ENCODE measurements at regions not wholly inside any gene's neighbourhood (a gene's known extent, or its start where the extent isn't known, plus 50 kb on each side); places are given as distances from the start of the nearest gene placed in this dataset.
"Not testable (repeated sequence)": the region's sequence is repeated elsewhere in the genome, so short reads cannot be mapped to it uniquely, and the experiment has no call there.

DNA sequence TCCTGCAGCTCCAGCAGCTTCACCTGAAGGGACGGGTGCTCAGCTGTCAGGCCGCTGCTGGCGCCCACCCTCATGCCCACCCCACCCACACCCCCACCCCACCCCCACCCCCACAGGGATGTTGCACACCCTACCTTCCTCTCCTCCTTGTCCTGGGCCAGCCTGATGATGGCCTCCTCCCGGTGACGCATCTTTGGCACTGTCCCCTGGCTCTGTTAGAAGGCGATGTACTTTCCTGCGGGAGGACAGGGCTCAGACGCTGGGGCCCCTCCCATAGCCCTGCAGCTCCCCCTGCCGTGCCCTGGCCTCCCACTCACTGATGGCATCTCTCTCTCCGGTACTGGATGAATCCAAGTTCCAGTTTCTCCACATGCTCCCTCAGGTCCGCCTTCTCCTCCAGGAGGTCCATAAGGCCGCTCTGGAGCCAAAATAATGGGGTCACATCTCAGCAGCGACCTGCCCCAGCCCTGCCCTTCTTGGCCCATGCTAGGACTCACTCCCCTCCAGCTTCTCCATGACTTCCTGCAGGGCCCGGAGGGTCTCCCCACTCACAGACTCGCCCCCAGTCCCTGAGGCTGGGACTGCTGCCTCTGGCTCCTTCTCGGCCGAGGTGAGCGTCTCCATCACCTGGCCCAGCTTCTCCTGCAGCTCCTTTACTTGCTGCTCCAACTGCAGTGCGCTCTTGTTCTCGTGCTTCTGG, 55.2 kb downstream of the GOLGA8B start:
- DNase-seq (ENCODE audit: low read depth), result not testable (repeated sequence)

DNA sequence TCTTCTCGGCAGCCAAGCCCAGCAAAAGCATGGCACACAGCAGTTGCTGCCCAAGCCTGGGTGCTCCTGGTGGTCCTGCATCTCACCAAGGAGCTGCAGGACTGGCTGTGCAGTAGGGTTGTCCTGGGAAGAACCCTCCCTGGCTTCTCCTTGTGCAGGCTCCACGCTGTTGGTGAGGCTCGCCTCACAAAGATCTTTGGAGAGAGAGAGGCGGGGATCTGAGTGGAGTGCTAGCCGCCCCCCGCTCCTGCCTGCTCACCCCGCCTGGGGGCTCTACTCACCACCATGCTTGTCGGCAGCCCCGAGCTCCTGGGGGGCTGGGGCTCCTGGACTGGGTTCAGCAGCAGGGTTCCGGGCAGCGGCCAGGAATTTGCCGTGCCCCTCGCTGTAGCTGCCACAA, 55.8 kb downstream of the GOLGA8B start:
- DNase-seq (ENCODE audit: low read depth), result not testable (repeated sequence)

DNA sequence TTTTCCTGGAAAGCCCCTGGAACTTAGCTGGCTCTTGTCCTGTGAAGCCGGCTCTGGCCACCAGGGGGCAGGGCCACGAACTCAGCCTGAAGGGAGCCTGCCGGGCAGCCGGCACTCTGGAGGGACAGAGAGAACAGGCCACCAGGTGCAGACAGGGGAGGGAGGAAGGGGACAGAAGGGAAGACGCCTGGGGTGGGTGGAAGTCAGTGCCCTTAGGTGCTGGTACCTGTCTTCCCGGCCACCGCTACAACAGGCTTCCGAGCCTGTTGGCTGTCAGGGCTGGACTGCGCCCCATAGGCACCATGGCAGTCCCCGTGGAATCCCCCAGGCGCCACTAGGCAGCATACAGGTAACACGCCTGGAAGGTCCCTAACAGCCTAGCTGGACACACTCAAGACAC, 59.6 kb downstream of the GOLGA8B start:
- DNase-seq (ENCODE audit: low read depth), result not testable (repeated sequence)

DNA sequence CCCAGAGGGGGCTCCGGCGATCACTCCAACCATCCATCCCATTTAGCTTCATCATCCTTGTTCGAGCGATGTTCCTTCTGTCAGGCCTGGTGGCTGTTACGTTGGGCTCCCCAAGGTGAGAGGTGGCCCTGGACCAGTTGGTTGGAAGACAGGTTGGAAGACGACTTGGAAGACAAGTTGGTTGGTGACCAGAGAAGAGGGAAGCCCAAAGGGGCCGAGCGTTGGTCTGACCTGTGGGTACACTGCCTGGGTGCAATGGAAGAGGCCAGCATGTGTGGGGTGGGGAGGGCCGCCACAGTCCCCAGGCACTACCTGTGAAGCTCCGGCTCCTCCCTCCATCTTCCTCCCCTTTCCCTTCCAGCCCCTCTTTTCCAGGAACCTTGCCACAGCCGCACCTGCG, 60.9 kb downstream of the GOLGA8B start:
- not testable (repeated sequence) for DNase-seq (ENCODE audit: low read depth)

DNA sequence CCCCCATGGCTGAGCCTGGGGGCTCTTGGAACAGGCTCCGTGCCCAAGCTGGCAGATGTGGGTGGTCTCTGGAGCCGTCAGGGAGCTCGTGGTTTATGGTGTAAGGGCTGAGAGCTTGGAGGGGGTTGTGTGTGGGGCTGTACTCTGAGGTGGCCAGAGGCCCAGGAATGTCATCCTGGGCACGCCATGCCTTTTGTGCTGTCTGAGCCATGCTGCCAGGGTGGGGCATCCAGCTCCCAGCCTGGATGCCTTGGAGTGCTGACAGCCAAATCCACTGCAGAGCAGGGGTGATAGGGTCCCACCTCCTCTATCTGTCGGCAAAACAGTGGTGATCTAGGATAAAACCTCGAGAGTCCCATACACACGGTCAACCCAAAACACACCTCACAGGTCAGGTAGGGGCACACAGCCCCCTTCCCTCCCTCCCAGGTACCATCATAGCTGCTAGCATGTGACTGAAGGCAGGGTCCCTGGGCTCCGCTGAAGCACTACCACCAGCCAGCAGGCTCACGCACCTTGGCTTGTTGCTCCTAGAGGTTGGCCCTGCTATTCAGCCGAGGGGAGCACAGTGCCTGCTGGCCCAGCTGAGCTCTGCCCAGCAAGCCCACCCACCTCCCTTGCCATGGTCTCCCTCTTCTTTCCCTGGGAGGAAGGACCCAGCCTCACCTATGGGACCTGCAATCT, 61.5 kb downstream of the GOLGA8B start:
- not testable (repeated sequence) for DNase-seq (ENCODE audit: low read depth)

DNA sequence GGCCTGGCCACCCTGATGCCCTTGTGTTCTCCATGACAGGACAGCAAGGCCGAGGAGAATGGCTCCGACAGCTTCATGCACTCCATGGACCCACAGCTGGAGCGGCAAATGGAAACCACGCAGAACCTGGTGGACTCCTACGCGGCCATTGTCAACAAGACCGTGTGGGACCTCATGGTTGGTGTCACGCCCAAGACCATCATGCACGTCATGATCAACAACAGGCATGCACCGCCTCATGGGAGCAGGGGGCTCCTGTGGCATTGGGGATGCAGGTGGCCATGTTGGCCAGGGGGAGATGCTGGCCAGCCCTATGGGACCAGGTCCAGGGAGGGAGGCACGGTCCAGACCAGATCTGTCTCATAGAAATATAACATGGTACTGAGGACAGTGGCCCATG, 62.9 kb downstream of the GOLGA8B start:
- DNase-seq (ENCODE audit: low read depth), result no peak

DNA sequence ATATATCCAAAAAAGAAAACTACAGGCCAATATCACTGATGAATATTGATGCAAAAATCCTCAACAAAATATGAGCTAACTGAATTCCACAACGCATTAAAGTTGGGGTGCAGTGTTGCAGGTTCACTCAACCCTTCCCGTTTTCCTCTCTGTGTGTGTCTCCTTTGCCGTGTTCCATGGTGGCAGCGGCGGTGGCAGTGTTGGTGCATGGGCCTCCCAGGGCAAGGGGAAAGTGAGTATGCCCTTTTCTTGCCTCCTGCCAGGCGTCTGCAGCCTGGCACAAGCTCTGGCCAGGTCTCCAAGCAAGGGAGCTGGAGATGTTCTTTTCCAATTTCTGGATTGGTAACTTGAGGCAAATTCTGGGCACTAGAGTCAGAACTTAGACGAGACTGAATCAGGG, 63.4 kb downstream of the GOLGA8B start:
- DNase-seq (ENCODE audit: low read depth), result not testable (repeated sequence)

DNA sequence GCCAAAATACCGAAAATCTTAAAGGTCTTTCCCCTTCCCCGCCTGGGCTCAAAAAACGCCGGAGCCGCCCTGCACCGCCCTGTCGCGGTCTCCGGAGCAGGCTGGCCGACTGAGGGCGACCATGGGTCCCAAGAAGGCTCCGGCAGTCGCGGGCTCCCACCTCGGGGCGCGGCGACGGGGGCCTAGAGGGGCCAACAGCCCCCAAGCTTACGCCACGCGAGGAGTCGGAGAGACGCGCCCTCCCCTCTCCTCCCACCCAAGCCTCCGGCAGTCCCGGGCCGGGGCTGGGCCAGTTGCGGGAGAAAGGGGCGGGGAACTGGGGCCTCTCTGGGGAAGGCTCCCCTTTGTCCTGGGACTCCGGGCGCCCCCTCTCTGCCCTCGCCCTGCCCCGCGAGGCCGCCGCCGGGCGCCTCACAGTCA, 69.2 kb downstream of the GOLGA8B start:
- DNase-seq (ENCODE audit: low read depth), result peak; percentile 7

DNA sequence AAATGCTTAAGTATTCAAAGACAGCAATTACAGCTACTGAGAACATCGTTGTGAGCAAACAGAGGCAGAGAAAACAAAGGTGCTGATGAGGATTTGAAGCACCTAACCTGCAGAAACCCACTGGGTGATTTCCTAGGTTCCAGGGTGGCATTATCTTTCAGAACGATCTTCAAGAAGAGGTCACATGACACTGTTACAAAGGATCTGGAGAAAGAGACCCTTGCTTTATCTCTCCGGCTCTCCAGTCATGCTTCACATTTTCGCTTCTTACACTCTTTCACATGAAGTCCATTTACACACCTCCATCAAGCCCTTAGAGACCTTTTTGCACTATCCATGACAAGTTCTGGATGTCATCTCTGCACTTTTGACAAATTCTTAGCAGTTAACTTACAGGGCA, 70.8 kb downstream of the GOLGA8B start:
- DNase-seq (ENCODE audit: low read depth), result no peak

DNA sequence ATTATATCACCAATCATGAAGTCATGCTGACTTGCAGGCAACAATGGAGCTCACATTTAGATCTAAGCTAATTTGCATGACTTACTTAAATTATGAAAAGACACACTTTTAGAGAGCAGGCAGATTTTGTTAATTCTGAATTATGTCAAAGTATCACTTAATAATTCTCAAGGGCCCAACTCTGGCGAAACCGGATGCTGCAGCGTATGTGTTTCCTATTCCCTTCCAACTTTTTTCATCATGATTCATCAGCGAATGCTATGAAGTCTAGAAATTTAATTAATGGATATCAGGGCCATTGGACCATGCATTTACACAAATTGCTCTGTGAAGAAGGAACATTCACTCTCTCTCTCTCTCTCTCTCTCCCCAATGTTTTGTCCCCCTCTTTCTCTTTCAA, 63.5 kb upstream of the GOLGA8A start:
- DNase-seq (ENCODE audit: low read depth), result no peak

DNA sequence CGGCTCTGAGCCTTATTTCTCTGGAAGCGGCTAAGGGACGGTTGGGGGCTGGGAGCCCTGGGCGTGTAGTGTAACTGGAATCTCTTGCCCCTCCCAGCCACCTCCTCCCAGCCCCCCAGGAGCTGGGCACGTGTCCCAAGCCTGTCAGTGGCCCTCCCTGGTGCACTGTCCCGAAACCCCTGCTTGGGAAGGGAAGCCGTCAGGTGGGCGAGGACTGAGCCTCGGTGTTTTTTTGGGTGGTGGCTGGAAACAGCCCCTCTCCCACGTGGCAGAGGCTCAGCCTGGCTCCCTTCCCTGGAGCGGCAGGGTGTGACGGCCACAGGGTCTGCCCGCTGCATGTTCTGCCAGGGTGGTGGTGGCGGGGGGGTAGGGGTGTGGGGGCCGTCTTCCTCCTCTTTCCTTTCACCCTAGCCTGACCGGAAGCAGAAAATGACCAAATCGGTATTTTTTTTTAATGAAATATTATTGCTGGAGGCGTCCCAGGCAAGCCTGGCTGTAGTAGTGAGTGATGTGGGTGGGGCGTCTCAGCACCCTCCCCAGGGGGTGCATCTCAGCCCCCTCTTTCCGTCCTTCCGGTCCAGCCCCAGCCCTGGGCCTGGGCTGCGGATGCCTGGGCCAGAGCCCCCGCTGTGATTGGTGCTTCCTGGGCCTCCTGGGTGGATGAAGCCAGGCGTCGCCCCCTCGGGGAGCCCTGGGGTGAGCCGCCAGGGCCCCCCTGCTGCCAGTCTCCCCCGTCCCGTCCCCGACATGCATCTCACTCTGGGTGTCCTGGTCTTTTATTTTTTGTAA, 58.8 kb upstream of the GOLGA8A start:
- no peak for DNase-seq (ENCODE audit: low read depth)

DNA sequence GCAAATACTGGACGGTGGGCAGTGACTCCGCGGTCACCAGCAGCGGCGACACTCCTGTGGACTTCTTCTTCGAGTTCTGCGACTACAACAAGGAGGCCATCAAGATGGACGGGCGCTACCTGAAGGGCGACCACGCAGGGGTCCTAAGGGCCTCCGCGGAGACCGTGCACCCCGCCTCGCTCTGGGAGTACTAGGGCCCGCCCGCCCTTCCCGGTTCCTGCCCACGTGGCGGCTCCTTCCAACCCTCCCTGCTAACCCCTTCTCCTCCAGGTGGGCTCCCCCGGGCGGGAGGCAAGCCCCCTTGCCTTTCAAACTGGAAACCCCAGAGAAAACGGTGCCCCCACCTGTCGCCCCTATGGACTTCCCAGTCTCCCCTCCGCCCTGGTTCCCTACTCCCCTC, 58.1 kb upstream of the GOLGA8A start:
- not testable (repeated sequence) for DNase-seq (ENCODE audit: low read depth)

DNA sequence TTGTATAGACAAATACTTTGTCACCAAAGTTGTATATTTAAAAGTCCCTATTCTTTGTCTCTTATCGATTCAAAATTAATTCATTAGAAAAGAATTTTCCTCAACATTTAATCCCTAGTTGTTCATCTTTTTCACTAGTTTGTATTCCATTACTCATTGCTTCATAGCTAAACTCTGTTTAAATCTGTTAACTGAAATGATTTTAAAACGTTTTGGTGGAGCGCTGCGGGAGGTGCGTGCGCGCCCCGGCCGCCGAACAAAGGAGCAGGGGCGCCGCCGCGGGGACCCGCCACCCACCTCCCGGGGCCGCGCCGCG, 56.4 kb upstream of the GOLGA8A start:
- no peak for DNase-seq (ENCODE audit: low read depth)

DNA sequence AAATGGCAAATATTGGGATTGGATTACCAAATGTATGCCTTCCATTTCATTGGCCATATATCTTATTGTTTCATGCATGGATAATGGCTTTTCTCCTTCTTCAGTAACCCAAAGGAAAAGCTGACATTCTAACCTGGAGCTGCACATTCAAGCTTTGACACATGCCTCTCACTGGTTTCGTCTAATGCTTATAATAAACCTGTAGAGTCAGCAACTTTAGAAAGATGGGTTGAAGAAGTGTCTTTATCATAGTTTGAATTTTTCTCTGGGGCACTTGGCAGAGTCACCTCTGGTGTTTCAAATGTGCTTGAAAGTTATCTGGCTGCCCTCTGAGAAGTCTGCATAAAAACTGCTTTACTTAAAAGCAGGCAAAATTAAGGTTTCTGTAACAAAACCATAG, 55.4 kb upstream of the GOLGA8A start:
- DNase-seq (ENCODE audit: low read depth), result no peak

DNA sequence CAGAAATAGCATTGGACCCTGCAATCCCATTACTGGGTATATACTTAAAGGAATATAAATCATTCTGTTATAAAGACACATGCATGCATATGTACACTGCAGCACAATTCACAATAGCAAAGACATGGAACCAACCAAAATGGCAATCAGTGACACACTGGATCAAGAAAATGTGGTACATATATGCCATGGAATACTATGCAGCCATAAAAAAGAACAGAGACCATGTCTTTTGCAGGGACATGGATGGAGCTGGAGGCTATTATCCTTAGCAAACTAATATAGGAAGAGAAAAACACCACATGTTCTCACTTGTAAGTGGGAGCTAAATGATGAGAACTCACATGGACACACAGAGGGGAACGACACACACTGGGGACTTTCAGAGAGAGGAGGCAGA, 53.9 kb upstream of the GOLGA8A start:
- not testable (repeated sequence) for DNase-seq (ENCODE audit: low read depth)

DNA sequence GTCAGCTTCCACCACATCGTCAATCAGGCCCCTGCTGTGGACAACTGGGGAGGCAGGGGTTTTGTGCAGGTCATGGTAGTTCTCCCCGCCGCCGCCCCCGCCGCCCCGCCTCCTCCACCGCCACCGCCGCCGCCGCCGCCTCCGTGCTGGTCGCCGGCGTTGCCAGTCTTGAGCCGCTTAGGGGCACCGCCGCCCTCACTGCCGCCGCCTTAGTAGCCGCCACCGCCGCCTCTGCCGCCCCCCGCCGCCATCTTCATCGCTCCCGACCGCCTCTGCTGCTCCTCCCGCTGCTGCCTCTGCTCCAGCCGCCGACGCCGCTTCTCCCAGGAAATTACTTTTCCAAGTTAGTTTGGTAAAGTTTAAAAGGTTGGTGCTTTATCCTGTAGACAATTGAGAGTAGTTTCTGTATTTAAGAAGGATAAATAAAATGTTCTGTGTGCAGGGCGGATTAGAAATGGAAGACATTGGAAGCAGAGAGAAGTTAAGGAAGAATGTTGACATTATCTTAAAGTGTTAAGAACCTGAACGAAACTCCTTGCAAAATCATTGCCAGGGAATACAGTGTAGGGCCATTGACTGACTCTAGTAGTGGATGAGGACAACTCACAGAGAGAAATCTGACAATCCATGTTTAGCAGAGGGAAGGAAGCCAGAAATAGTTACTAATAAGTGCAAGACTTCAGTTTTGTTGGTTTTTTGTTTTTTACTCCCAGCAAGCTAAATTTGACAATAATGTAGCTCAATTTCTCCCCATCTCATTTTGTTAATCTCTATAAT, 53.0 kb upstream of the GOLGA8A start:
- DNase-seq (ENCODE audit: low read depth), result no peak

DNA sequence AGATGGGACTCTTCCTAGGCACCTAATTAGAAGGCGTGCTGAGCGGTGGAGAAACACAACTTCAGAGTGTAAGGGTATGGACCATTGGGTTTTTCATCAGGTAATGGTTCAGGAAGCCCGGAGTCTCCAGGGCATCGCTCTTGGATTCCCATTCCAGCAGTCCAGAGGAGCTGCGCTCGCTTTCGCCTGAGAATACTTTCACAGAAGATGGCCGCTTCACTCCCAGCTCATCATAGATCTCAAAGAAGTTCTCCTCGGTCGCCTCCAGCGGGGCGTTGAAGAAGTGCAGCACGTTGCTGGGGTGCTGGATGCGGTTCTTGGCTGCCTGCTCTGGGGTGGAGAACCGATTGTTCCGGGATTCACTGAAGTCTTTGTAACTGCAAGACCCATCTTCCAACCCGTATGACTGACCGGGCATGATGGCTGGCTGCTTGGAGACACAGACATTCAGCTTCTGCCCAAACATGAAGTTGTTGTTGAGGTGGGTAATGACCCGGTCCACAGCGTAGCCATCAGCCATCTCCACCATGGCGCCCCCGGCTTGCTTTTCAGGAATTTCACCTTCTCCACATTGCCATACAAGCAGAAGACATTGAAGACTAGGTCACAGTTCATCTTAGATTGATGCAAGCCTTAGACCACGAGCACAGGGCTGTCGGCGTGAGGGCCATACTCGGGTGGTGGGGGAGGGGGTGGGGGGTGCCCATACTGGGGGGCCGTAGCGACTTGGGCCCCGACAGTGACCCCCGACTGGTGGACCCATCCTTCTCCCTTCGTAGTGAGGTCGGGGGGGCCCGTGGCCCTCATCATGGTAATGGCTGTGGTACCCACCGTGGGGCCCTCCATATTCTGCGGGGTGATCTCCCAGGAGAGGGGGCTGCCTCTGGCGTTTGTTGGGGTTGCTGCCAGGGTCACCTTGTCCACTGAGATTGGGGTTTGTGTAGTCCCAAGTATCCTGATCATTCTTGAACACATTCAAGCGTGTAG, 51.7 kb upstream of the GOLGA8A start:
- not testable (repeated sequence) for DNase-seq (ENCODE audit: low read depth)
